RCC 7860 (cell line): ENCODE measurements at regions not wholly inside any gene's neighbourhood (a gene's known extent, or its start where the extent isn't known, plus 50 kb on each side); places are given as distances from the start of the nearest gene placed in this dataset.

ENCODE experiments used
- DNase-seq: peaks from one replicate; pipeline ENCODE4 v3.0.0-alpha.2; 2015; ENCODE audit warnings: low spot score
- FAIRE-seq: peaks from 2 replicates; lab custom pipeline; 2012; peaks lifted over from hg19 to GRCh38; lab: Jason Lieb, UNC

- FAIRE-seq (no peak), DNase-seq (no peak)
These were observed 386.4 kb downstream of the LMO4 start for GRCh38 chr1:87715052-87715451.

DNA sequence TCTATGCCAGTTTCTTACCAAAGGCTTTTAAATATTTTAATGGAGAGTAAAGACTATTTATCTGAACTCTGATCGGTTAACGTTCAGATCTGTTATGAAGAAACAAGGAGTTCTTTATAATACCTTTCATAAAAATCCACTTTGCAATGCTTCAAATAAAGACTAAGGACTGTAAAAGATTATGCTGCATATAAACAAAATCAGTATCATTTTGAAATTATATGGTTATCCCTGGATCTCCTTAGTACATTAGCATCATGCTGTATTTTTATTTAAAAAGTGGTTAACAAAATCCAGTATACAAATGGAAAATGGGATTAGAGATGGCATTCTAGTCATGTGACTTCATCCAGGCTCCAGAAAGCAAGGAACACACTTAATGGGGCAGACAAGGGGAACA lies 386.8 kb downstream of the LMO4 start:
- FAIRE-seq (no peak), DNase-seq (no peak)

GRCh38 chr1:87717157-87717670 lies 388.5 kb downstream of the LMO4 start:
- no peak for FAIRE-seq
- no peak for DNase-seq

DNA sequence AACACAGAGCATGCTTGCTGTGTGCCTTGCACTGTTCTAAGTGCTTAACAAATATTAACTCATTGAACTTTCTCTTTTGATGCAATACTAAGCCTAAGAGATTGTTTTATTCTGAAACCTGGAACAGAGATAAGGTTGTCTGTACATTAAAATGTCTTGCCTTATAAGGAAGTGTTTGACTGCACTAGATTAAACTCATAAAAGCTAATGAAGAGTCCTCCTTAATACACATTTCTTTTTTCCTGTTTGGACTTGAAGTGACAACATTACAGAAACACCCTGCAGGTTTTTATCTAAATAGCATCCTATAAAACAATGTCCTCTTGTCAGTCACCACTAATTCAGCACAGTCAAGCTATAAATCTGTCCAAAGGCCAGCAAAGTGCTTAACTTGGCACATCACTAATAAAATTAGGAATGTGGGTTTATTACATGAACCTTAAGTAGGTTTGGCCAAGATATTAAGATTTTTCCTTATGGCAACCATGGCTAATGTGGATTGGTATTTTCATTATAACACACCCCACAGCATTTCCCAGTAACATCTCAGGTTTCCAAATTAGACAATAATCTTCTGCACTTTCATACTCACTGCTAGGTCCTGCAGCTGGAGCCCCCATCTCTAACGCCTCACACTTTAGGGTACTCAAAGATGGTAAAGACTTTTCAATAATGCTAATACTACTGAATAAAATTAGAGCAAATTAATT lies 389.7 kb downstream of the LMO4 start:
- DNase-seq, result no peak
- FAIRE-seq, result peak; percentile 5

DNA sequence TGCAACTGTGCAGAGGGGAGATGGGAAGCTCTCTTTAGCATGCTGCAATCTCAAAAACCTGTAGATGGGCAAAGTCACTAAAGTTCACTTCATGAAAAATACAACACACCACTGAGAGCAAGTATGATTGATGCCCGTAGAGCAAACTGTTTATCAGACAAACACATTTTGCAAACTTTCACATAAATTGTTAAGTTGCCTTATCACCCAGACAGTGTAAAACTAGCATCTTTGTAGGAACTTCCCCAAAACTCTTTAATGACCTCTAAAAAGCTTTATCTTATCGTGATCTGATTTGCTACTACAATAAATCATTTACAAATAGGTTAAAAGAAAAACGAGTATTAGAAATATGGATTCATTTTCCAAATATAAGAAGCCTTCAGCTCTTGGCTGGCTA lies 391.0 kb downstream of the LMO4 start:
- no peak for FAIRE-seq
- DNase-seq, result no peak

GRCh38 chr1:87720561-87720960 lies 391.9 kb downstream of the LMO4 start:
- FAIRE-seq (peak; percentile 91), DNase-seq (peak; percentile 48)

DNA sequence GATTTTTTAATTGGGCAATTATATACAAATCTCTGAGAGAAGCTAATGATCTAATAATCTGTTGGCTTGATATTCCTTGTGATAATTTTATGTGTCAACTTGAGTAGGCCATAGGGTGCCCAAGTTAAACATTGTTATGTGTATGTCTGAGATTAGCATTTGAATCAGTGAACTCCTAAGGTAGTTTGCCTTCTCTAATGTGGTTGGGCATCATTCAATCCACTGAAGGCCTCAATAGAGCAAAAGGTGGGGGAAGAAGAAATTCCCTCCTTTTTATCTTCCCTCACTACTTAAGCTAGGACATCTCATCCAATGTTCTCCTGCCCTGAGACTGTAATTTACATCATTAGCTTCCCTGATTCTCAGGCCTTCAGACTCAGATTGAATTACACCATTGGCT lies 394.5 kb downstream of the LMO4 start:
- no peak for DNase-seq
- FAIRE-seq, result no peak

- no peak for DNase-seq
- no peak for FAIRE-seq
These were observed 399.5 kb downstream of the LMO4 start for GRCh38 chr1:87728169-87728568.

DNA sequence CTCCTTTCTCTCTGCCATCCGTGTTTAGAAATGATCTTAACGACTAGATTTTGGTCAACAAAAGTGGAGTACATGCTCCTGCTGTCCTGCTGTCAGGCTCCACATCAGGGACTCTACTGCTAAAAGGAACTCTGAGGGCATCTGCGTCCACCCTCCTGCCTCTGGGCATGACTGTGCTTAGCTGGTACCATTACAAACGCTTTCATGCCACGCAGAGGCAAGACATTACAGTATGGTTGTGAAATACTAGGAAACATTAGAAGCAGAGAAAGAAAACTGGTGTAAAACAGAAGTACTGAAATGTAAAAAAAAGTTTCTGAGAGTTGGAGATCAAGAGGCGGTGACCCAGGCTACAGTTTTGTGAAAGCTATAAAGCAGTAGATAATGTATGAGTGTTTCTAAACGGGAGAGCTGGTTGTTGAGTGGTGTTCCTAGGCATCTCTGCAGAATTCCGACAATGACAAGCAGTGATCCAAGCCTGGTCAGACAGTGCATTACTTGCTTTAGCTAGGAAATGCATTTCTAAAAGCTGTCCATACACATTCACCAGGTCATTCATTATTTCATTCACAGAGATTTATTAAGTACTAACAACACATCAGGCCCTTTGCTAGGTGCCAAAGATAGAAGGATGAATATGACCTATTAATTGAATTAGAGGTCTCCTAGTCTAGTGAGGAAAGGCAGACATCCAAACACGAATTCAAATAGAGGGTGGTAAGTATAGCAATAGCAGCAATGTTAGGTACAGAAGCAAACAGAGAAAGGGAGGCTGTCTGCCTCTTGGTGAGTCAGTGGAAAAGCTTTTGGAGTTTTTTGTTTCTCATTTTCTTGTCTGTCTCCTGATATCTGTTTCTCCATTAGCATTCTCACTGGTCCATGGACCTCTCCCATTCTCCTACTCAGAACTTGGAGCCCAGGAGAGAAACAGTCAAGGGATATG lies 401.9 kb downstream of the LMO4 start:
- FAIRE-seq (no peak), DNase-seq (no peak)

DNA sequence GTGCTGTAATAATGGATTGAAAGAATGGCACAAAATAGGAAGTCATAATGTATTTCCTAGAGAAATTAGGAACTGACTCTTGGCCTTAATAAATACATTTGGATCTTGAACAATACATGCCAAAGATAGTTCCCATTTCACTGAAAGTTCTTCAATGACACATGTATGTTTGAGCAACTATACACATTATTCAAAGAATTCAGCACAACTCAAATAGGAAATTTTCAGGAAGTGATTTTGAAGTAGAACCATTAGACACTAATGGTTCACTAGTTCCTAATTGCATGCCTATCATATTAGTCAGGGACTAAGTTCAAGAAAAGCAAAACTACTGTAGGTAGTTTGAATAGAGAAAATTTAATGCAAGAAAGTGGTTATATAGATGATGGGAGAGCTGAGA lies 404.7 kb downstream of the LMO4 start:
- FAIRE-seq, result peak; percentile 58

GRCh38 chr1:87735750-87736149 lies 407.1 kb downstream of the LMO4 start:
- DNase-seq (no peak), FAIRE-seq (no peak)

More for the DNA sequence above, 404.7 kb downstream of the LMO4 start:
- DNase-seq, result peak; percentile 30

DNA sequence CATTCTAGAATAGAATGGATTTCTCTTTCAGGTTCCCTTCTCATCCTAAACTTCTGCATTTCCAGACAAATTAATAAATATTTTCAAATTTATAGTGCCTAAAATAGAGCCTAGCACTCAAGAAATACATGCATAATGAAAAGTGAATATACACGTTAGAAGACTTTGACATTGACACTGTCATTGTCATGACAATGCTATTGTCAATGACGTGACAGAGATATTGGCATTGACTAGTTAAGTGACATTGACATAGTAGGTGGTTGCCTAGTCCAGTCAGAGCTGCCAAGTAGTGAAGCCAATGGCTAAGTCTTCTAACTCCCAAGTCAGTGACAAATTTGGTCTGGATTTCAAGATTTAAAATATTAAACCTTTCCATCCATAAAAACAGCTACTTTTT lies 410.5 kb downstream of the LMO4 start:
- no peak for FAIRE-seq
- DNase-seq, result no peak

- no peak for FAIRE-seq
- DNase-seq, result no peak
These were observed 411.0 kb downstream of the LMO4 start for GRCh38 chr1:87739704-87740103.

GRCh38 chr1:87743256-87743655 lies 414.6 kb downstream of the LMO4 start:
- DNase-seq, result no peak
- peak; percentile 51 for FAIRE-seq

GRCh38 chr1:87744056-87744455 lies 415.4 kb downstream of the LMO4 start:
- DNase-seq, result no peak
- no peak for FAIRE-seq

- DNase-seq (no peak), FAIRE-seq (no peak)
These were observed 416.1 kb downstream of the LMO4 start for GRCh38 chr1:87744763-87745162.

- FAIRE-seq (no peak), DNase-seq (no peak)
These were observed 424.7 kb downstream of the LMO4 start for GRCh38 chr1:87753366-87753765.

GRCh38 chr1:87754139-87754538 lies 425.5 kb downstream of the LMO4 start:
- FAIRE-seq, result no peak
- DNase-seq, result no peak

DNA sequence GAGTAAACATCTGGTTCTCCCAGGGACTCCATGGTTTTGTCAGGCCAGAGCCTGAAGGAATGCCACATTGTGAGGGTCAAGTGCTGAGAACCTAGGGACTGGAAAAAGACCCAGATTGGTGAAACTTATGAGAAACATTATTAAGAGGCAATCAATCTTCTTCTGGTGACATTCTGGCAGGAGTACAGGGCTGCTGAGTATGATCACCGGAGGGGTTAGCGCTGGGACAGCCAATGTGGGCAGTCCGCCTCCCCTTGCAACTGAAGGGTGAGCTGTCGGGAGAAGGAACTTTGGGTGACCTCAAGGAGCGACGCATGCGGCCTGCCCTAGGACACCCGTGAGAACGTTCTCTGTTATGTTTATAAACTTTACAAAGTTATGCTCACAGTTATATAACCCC lies 429.0 kb downstream of the LMO4 start:
- FAIRE-seq, result no peak
- DNase-seq, result no peak

GRCh38 chr1:87759421-87760087 lies 430.9 kb downstream of the LMO4 start:
- FAIRE-seq, result no peak
- no peak for DNase-seq

- no peak for FAIRE-seq
- no peak for DNase-seq
These were observed 431.5 kb downstream of the LMO4 start for GRCh38 chr1:87760155-87760554.
